GM12878 (cell line): ENCODE measurements at regions not wholly inside any gene's neighbourhood (a gene's known extent, or its start where the extent isn't known, plus 50 kb on each side); places are given as distances from the start of the nearest gene placed in this dataset.

Source experiments
- ATAC-seq: fragments of 200-7000 bp; cut with Tn5 transposase; 3 replicates; pipeline ENCODE4 v1.9.1; 2020; ENCODE audit warnings: mild to moderate bottlenecking, moderate library complexity
- BruUV-seq: library from RNA; stranded (reverse); fragments of 400-500 nt; replicated peaks from 2 replicates; lab custom pipeline; 2021; lab: Mats Ljungman, UMichigan
- CTCF ChIA-PET: fragments of 300-600 bp; sonication (Branson Sonifier 250); formaldehyde crosslinking; extraction: SDS; loops from one replicate; lab custom pipeline; 2021; ENCODE audit warnings: inconsistent platforms; lab: Yijun Ruan, JAX
- POLR2A ChIA-PET: fragments of 350-600 bp; formaldehyde crosslinking; extraction: SDS; loops from one replicate; lab custom pipeline; 2021; ENCODE audit warnings: inconsistent platforms; lab: Charles Lee
- RAD21 ChIA-PET: fragments of 300-600 bp; sonication (Branson Sonifier 250); formaldehyde crosslinking; loops from one replicate; lab custom pipeline; 2023; ENCODE audit warnings: antibody characterized with exemption; ENCODE audit not compliant: unreplicated experiment; lab: Charles Lee
- SMC1A ChIA-PET: fragments of 300-600 bp; sonication (Branson Sonifier 250); formaldehyde crosslinking; loops from one replicate; lab custom pipeline; 2023; ENCODE audit not compliant: unreplicated experiment, uncharacterized antibody; lab: Charles Lee
- DNase-seq: peaks from one replicate; pipeline ENCODE4 v3.0.0-alpha.2; 2011; ENCODE audit warnings: low read depth, low spot score
- FAIRE-seq: peaks from 3 replicates; lab custom pipeline; 2011; peaks lifted over from hg19 to GRCh38; lab: Jason Lieb, UNC
- H2AFZ ChIP-seq: 2 replicates; pipeline ENCODE4 v1.6.0; 2011; ENCODE audit warnings: low read depth, low read length, control low read depth; ENCODE audit not compliant: control insufficient read depth
- H3K27ac ChIP-seq: 2 replicates; pipeline ENCODE4 v1.5.1; 2011; ENCODE audit warnings: control low read depth; ENCODE audit not compliant: control insufficient read depth, insufficient read depth
- H3K27me3 ChIP-seq, 2 experiments: replicated peaks in 1 of 2; 2 replicates each; pipeline versions ENCODE4 v1.6.0 to v1.6.1; 2011; ENCODE audit warnings: low read length in 1 of 2; ENCODE audit not compliant: control insufficient read depth in 2 of 2, insufficient read depth in 2 of 2
- H3K36me3 ChIP-seq, 2 experiments: 2 replicates each; pipeline ENCODE4 v1.5.1; 2011; ENCODE audit warnings: low read length in 1 of 2; ENCODE audit not compliant: control insufficient read depth in 2 of 2, insufficient read depth in 2 of 2
- H3K4me1 ChIP-seq: 2 replicates; pipeline ENCODE4 v1.6.1; 2011; ENCODE audit warnings: mild to moderate bottlenecking, low read length, moderate library complexity, mixed read lengths; ENCODE audit not compliant: control insufficient read depth, insufficient read depth
- H3K4me2 ChIP-seq: 2 replicates; pipeline ENCODE4 v1.6.0; 2011; ENCODE audit warnings: control low read depth; ENCODE audit not compliant: control insufficient read depth, insufficient read depth
- H3K4me3 ChIP-seq: fragments of 200-600 bp; sonication (generic); 2 replicates; pipeline ENCODE4 v1.5.1; 2016
- H3K79me2 ChIP-seq: 2 replicates; pipeline ENCODE4 v1.6.0; 2011; ENCODE audit warnings: low read length; ENCODE audit not compliant: control insufficient read depth, insufficient read depth
- H3K9ac ChIP-seq: 2 replicates; pipeline ENCODE4 v1.8.0; 2011; ENCODE audit warnings: low read length, control low read depth, mixed read lengths; ENCODE audit not compliant: control insufficient read depth, insufficient read depth
- H3K9me3 ChIP-seq: replicated peaks from 3 replicates; pipeline ENCODE4 v1.5.1; 2011; ENCODE audit warnings: mild to moderate bottlenecking, low read length; ENCODE audit not compliant: control insufficient read depth, insufficient read depth
- H4K20me1 ChIP-seq: 2 replicates; pipeline ENCODE4 v1.6.0; 2011; ENCODE audit not compliant: control insufficient read depth, insufficient read depth
- BACH1 ChIP-seq: fragments of 450-650 bp; IDR thresholded peaks from 2 replicates; pipeline ENCODE4 v1.6.1; 2017; ENCODE audit warnings: mild to moderate bottlenecking, borderline replicate concordance
- BHLHE40 ChIP-seq, 2 experiments: fragments of 450-650 bp in 1 of 2; IDR thresholded peaks; 2 replicates each; pipeline ENCODE4 v1.6.1; 2011 to 2017; ENCODE audit warnings: low read depth in 2 of 2, borderline replicate concordance in 1 of 2, improper control_type of control experiment in 1 of 2, low read length in 1 of 2, mild to moderate bottlenecking in 1 of 2
- BRCA1 ChIP-seq: IDR thresholded peaks from 2 replicates; pipeline ENCODE4 v1.6.1; 2011; ENCODE audit warnings: low read depth, low read length, improper control_type of control experiment
- EP300 ChIP-seq, 2 experiments: fragments of 150-350 bp in 1 of 2; IDR thresholded peaks; 2 replicates each; pipeline ENCODE4 v1.6.1; 2011 to 2012; ENCODE audit warnings: low read depth in 2 of 2, low read length in 2 of 2, borderline replicate concordance in 1 of 2, improper control_type of control experiment in 1 of 2, inconsistent platforms in 1 of 2; ENCODE audit not compliant: control insufficient read depth in 1 of 2
- GATAD2B ChIP-seq: fragments of 450-650 bp; conservative IDR thresholded peaks from 2 replicates; pipeline ENCODE4 v1.6.1; 2017; ENCODE audit warnings: low read depth, mild to moderate bottlenecking, moderate library complexity
- IRF4 ChIP-seq: IDR thresholded peaks from 2 replicates; pipeline ENCODE4 v1.6.1; 2011; ENCODE audit warnings: low read depth, low read length
- MEF2B ChIP-seq: fragments of 450-650 bp; IDR thresholded peaks from 2 replicates; pipeline ENCODE4 v1.6.1; 2018; ENCODE audit warnings: mild to moderate bottlenecking, moderate library complexity; ENCODE audit not compliant: partially characterized antibody, poor library complexity, severe bottlenecking
- MTA3 ChIP-seq: IDR thresholded peaks from 2 replicates; pipeline ENCODE4 v1.6.1; 2012; ENCODE audit warnings: low read length, inconsistent platforms, borderline replicate concordance
- POU2F2 ChIP-seq: IDR thresholded peaks from 3 replicates; pipeline ENCODE4 v1.6.1; 2011; ENCODE audit warnings: low read depth, mild to moderate bottlenecking, low read length, borderline replicate concordance
- RFX5 ChIP-seq: IDR thresholded peaks from 2 replicates; pipeline ENCODE4 v1.6.1; 2011; ENCODE audit warnings: low read depth, low read length, improper control_type of control experiment
- SP1 ChIP-seq: IDR thresholded peaks from one replicate; pipeline ENCODE4 v1.6.1; 2011; ENCODE audit warnings: low read depth, low read length
- TCF3 ChIP-seq: IDR thresholded peaks from 2 replicates; pipeline ENCODE4 v1.6.1; 2012; ENCODE audit warnings: low read depth, mild to moderate bottlenecking, low read length, borderline replicate concordance; ENCODE audit not compliant: insufficient read depth
- TCF7 ChIP-seq: IDR thresholded peaks from 2 replicates; pipeline ENCODE4 v1.6.1; 2014; ENCODE audit warnings: antibody characterized with exemption, borderline replicate concordance
- in situ Hi-C: fragments of 300-500 bp; cut with MboI; formaldehyde crosslinking; loops from 9 replicates; pipeline ENCODE4 v1.14.3; 2018; ENCODE audit warnings: mixed read lengths
- intact Hi-C: fragments of 100-400 bp; cut with micrococcal nuclease; formaldehyde crosslinking; loops from one replicate; pipeline ENCODE4 v1.14.2; 2022; ENCODE audit not compliant: unreplicated experiment
- TF ChIP-seq, protein P1 (sequence below): IDR thresholded peaks from 2 replicates; pipeline ENCODE4 v1.6.1; 2012; ENCODE audit warnings: low read depth, low read length, improper control_type of control experiment
- TF ChIP-seq, protein P2 (sequence below): fragments of 450-650 bp; IDR thresholded peaks from 2 replicates; pipeline ENCODE4 v1.6.1; 2016; ENCODE audit warnings: mild to moderate bottlenecking, moderate library complexity, borderline replicate concordance
- TF ChIP-seq, protein P3 (sequence below): fragments of 450-650 bp; IDR thresholded peaks from 2 replicates; pipeline ENCODE4 v1.6.1; 2018; ENCODE audit warnings: borderline replicate concordance, mild to moderate bottlenecking; ENCODE audit not compliant: partially characterized antibody

DNA sequence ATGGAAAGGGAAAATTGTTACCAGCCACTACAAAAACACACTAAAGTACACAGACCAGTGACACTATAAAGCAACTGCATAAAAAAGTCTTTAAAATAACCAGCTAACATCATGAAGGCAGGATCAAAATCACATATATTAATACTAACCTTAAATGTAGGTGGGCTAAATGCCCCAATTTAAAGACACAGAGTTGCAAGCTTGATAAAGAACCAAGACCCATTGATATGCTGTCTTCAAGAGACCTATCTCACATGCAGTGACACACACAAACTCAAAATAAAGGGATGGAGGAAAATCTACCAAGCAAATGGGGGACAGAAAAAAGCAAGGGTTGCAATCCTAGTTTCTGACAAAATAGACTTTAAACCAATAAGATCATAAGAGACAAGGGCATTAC lies 246.3 kb downstream of the SEC16B start:
- H3K4me2 ChIP-seq = no peak overlapping the region
- ChIA-PET CTCF (no interaction called here), RAD21 (no interaction called here), POLR2A (no interaction called here), SMC1A (interaction anchor here (1.1 kb wide), 1 partner anchor 10 kb away, joined by 3 read pairs; no protein-coding TSS in a partner anchor)
- H2AFZ ChIP-seq = no peak overlapping the region
- in situ Hi-C loops (no loop called here), intact Hi-C loops (no loop called here)
- no peaks in the 10 kb centered on the region for H3K27me3 ChIP-seq
- no peaks in the 10 kb centered on the region for H3K9me3 ChIP-seq
- no peaks in the 10 kb centered on the region for H3K4me1 ChIP-seq
- FAIRE-seq (no peak), ATAC-seq (no peak), DNase-seq (no peak)
- H3K79me2 ChIP-seq = no peaks in the 10 kb centered on the region
- H4K20me1 ChIP-seq = no peaks in the 10 kb centered on the region
- H3K36me3 ChIP-seq = no peaks in the 10 kb centered on the region
- H3K9ac ChIP-seq = no peak overlapping the region
- H3K27ac ChIP-seq = no peak overlapping the region
- BruUV-seq = no TSS peak
- H3K4me3 ChIP-seq = no peak overlapping the region
- TF ChIP-seq, protein P1, sequence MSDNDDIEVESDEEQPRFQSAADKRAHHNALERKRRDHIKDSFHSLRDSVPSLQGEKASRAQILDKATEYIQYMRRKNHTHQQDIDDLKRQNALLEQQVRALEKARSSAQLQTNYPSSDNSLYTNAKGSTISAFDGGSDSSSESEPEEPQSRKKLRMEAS = no peak
- no peak for TF ChIP-seq EP300 (IDR thresholded peaks at IDR 0.05; ENCODE audit: borderline replicate concordance in 1 of 2, control insufficient read depth in 1 of 2, low read depth in 2 of 2, low read length in 2 of 2)
- TF ChIP-seq POU2F2 = no peak
- no peak for TF ChIP-seq BHLHE40 (IDR thresholded peaks at IDR 0.05; ENCODE audit: borderline replicate concordance in 1 of 2, low read depth in 2 of 2, low read length in 1 of 2)
- no peak for TF ChIP-seq SP1
- no peak for TF ChIP-seq TCF7
- no peak for TF ChIP-seq RFX5
- TF ChIP-seq GATAD2B = no peak
- TF ChIP-seq MEF2B = no peak
- TF ChIP-seq, protein P2, sequence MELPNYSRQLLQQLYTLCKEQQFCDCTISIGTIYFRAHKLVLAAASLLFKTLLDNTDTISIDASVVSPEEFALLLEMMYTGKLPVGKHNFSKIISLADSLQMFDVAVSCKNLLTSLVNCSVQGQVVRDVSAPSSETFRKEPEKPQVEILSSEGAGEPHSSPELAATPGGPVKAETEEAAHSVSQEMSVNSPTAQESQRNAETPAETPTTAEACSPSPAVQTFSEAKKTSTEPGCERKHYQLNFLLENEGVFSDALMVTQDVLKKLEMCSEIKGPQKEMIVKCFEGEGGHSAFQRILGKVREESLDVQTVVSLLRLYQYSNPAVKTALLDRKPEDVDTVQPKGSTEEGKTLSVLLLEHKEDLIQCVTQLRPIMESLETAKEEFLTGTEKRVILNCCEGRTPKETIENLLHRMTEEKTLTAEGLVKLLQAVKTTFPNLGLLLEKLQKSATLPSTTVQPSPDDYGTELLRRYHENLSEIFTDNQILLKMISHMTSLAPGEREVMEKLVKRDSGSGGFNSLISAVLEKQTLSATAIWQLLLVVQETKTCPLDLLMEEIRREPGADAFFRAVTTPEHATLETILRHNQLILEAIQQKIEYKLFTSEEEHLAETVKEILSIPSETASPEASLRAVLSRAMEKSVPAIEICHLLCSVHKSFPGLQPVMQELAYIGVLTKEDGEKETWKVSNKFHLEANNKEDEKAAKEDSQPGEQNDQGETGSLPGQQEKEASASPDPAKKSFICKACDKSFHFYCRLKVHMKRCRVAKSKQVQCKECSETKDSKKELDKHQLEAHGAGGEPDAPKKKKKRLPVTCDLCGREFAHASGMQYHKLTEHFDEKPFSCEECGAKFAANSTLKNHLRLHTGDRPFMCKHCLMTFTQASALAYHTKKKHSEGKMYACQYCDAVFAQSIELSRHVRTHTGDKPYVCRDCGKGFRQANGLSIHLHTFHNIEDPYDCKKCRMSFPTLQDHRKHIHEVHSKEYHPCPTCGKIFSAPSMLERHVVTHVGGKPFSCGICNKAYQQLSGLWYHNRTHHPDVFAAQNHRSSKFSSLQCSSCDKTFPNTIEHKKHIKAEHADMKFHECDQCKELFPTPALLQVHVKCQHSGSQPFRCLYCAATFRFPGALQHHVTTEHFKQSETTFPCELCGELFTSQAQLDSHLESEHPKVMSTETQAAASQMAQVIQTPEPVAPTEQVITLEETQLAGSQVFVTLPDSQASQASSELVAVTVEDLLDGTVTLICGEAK = no peak
- TF ChIP-seq, protein P3, sequence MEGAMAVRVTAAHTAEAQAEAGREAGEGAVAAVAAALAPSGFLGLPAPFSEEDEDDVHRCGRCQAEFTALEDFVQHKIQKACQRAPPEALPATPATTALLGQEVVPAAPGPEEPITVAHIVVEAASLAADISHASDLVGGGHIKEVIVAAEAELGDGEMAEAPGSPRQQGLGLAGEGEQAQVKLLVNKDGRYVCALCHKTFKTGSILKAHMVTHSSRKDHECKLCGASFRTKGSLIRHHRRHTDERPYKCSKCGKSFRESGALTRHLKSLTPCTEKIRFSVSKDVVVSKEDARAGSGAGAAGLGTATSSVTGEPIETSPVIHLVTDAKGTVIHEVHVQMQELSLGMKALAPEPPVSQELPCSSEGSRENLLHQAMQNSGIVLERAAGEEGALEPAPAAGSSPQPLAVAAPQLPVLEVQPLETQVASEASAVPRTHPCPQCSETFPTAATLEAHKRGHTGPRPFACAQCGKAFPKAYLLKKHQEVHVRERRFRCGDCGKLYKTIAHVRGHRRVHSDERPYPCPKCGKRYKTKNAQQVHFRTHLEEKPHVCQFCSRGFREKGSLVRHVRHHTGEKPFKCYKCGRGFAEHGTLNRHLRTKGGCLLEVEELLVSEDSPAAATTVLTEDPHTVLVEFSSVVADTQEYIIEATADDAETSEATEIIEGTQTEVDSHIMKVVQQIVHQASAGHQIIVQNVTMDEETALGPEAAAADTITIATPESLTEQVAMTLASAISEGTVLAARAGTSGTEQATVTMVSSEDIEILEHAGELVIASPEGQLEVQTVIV = no peak
- TF ChIP-seq IRF4 = no peak
- TF ChIP-seq MTA3 = no peak
- TF ChIP-seq BACH1 = no peak
- TF ChIP-seq BRCA1 = no peak
- no peak for TF ChIP-seq TCF3
